NOMO-1 (cell line): ENCODE measurements at regions not wholly inside any gene's neighbourhood (a gene's known extent, or its start where the extent isn't known, plus 50 kb on each side); places are given as distances from the start of the nearest gene placed in this dataset.

Experiments
- DNase-seq, 2 experiments: peaks; one replicate each; lab custom pipeline; 2025; ENCODE audit not compliant: unreplicated experiment in 2 of 2; lab: John Stamatoyannopoulos, UW

DNA sequence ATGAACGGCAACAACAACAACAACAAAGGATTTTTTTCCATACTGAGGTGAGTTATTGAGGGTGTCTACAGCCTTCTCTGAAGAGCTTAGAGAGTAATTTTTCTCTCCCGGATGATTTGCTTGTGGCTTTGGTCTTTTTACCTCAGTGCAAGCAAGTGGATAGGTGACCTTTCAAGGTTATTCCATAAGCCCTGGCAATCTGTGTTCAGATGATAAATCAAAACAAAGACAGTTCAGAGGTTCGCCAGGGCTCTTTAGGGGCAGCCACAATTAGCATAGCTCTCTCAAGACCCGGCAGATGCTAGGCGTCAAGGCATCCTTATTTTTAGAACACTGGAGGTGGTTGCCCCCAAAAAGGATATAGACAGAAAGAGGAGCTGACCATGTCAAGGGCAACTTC lies 417.9 kb upstream of the C9orf72 start:
- DNase-seq = no peak

DNA sequence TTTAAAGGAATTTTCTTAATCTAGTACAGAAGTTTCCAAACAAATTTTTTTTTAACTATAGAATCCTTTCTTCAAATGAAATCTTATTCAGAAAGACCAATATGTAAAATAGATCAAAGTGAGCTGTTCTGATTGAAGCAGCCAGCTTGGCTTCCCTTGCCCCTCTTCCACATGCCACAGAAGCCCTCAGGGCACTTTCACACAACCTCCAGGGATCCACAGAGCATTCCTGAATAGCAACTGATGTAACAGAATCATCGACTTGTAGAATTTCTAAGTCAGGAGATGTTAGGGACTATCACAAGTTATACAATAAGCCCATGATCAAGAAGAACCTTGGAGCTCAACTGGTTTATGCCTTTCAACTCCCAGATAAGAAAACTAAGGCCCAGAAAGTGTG lies 427.8 kb upstream of the C9orf72 start:
- no peak for DNase-seq

DNA sequence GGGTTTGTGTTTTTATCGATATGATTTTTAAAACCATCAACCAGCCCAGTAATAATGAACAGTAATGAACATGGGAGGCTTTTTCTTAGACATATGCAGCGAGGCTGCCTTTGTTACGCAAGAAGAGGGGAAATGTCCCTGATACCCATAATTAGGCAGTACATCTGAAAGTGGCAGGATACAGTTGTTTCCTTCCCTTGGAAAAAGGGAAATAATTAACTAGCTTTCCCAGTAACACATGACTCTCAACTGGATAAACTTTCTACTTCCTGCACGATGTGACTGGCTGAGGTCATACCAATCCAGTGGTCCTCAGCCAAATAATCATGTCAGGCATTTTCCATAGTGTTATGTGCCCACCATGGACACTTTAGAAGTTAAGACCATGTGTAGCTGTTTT lies 431.6 kb upstream of the C9orf72 start:
- no peak for DNase-seq

GRCh38 chr9:28005779-28006178 lies 432.5 kb upstream of the C9orf72 start:
- DNase-seq = no peak

- DNase-seq = no peak
Measured at GRCh38 chr9:28007097-28007817, 434.0 kb upstream of the C9orf72 start.

DNA sequence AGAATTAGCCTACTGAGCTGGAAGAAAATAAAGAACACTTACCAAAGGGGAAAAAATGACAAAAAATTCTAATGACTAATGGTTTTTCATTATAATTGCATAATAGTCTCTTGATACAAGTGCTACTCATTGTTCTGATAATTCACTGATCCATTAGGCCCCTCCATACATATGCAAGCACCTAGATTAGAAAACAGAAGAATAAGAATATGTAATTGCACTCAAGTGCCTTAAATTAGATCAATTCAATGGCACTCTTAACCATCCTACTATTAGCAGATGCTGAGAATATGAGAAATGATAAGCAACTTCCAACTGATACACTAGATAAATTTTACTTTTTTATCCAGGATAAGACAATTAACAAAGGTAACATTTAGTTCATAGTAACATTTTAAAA lies 440.9 kb upstream of the C9orf72 start:
- no peak for DNase-seq

DNA sequence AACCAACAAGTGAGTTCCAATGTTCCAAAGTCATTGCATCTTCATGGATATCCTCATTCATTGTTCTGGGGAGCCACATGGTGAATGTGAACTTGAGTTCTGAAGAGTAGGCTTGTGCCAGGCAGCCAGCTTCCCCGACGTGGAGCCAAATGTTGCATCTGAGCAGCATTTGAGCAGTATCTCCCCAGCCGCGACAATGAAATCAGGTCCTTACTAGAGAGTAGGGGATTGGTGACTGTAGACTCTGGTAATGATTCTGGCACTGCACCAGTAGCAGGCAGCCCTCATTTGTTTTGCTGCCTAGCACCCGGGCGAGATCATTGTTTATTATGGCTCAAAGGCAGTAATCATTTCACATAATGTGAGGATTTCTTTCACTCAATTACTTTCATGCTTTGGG lies 451.4 kb upstream of the C9orf72 start:
- DNase-seq = no peak

DNA sequence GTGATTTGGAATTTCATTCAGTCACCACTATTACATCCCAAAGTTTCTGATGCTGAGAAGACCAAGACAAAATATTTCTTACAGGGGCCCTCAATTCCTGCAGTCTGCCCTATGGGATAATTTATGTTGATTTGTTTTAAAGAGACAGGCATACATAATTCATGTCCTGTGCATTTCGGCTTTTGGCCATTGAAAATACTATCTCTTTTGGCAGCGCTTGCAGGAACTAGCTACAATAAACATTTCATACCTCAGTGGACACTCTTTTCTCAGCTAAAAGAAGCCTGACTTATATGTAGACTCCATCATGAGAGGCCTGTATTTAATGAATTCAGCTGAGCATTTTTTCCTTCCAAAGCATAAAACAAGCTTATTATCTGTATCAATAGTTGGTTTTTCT lies 451.9 kb upstream of the C9orf72 start:
- DNase-seq = no peak

DNA sequence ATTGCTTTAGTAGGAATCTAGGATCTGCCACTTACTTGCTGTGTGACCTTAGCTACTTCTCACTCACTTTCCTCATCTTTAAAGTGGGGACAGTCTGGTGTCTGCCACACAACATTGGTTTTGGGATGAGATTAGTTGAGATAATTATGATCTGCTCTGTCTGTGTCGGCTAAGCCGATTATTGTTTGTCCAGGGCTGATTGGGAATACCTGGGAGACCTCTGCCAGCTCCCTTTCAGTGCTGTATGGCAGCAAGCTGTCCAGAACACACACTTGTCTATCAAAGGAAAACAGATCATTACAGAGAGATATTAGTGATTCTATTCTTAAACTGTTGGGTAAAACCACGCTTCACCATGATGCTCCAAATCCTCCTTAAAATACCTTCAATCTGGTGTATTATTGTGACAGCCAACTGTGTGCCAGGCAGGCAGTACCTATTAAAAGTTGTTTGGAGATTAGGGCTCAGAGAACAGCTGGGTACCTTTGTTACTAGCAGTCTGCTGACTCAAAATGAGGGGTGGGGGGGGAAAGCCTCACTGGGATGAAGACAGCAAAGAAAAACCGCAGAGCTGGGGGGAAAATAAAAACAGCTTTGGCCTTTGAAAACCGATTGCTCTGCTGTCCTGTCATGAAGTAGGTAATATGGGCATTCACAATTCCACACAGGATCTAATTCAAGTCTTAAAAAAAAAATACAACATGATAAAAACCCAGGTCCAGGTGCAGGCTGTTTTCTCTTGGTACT lies 458.4 kb upstream of the C9orf72 start:
- DNase-seq = no peak

DNA sequence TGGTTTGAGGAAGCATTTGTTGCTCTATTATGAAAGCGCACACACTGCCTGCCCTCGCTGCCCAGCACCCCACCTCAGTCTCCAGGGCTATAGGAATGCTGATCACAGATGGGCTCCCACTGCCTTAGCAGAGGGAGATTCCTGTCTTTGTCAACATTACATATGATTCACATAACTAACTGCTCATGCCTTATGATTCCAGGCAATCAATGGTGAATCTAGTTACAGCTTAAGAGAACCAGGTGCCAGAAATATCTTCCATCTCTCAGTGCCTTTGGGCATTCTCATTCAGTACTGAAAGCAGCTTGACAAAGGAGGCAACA lies 458.9 kb upstream of the C9orf72 start:
- no peak for DNase-seq

- DNase-seq = no peak
Measured at GRCh38 chr9:28034242-28034641, 461.0 kb upstream of the C9orf72 start.

DNA sequence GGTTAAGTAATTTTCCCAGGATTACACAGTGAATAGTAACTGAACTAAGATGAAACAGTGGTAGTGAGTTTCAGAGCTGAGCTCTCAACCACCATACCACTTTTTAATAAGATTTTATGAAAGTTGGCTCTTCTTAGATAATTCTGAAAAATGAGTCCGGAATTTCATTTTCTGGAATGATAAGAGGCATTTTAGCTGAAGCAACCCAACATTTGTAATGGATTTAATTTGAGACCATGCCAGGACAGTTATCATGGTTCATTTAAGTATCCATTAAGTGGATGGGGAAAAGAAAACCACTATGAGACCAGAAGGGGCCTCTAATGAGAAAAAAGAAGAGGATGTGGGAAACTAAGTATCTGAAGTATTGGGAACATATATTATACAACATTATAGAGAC lies 464.7 kb upstream of the C9orf72 start:
- no peak for DNase-seq

DNA sequence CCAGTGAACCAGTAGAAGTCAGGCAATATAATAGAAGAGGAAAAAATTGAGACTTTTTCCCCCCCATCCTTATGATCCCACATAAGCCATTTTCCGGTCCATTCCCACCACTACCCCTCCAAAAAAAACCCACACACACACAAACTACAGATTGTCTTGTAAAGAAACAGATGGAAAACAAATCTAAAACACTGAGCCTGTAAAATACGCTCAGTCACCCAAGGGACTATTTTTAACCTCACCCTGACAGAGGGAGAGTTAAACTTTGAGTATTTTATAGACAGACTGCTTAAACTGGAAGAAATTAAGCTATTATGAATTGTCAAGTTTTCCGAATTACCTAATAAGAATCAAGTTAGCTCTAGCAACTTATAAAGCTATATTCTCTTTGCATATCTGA lies 471.8 kb upstream of the C9orf72 start:
- no peak for DNase-seq

DNA sequence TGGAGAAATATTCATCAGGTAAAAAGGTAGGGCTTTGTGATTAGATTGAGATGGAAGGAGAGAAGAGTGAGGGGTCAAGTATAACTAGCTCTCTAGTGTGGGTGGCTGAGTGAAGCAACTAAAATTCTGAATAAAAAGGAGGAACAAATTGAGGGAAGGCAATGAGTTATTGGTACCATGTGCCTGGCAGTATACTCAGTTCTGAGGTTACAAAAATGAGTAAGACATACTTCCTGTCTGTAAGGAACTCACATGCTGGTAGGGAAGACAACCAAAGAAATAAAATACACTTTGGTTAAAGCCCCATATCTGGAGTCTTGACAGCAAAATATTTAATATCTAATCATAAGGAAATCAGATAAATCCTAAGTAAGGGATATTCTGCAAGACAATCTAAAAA lies 476.8 kb upstream of the C9orf72 start:
- DNase-seq = no peak

DNA sequence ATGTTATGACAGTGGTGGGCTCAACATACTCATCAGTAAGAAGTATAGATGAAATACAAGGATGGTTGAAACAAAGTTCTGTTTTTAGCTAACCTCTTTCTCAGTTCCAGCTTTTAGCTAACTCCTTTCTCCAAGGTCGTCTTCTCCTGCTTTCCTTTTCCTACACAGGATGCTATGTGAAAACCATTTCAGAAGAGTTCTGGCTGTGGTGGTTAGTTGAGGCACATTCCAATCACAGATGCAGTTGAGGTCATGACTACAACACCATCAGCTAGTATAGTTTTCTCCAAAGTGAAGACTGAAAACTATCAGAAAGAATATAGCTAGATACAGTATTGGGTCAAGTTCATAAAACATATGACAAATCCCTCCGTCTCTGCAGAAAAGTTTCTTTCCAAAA lies 477.7 kb upstream of the C9orf72 start:
- no peak for DNase-seq

- no peak for DNase-seq
Measured at GRCh38 chr9:28051559-28052503, 478.6 kb upstream of the C9orf72 start.

DNA sequence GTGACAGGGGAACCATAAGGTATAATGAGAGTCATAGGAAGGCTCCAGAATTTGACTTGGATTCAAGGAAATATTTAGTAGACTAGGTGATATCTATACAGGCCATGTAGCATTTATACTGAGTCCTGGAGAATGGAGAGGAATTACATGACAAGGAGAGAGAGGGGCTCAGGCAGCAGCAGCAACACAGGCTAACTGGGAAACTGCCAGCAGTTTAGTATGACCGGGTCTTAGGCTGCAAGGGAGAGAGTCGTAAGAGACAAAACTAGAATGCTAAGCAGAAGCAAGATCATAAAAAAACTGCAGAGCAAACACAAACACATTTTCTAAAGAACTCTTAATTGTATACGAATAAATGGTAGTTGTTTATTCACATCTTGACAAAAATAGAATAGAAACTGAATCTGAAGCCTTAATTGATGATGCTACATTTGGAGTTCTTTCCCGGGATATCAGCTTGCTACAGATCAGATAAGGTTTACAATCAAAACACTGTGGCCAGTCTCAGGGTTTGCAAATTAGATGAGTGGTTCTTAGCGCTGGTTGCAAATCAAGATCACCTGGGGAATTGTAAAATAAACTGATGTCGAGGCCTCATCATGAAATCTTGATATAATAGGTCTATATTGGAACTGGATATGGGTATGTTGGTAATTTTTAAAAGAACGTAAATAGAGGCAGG lies 480.0 kb upstream of the C9orf72 start:
- no peak for DNase-seq

GRCh38 chr9:28056006-28056405 lies 482.7 kb upstream of the C9orf72 start:
- DNase-seq = no peak

DNA sequence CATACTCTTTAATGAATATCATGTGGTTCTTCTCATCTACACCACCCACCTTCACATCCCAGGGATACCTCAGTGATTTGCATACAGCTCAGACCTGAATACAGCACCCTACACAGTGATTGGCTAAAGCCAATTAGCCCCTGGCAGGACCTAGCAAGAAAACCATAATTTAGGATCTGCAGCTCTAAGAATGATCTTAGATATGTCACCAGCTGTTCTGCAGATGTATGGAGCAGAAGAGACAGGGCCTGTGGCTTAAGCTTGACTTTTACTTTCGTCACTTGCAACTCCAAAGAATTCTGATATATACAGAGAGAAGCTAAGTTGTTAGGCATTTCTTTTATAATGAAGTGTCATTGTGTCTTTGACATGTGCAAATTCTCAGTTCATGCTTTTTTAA lies 483.2 kb upstream of the C9orf72 start:
- no peak for DNase-seq

- no peak for DNase-seq
Measured at GRCh38 chr9:28059192-28059591, 485.9 kb upstream of the C9orf72 start.

GRCh38 chr9:28064241-28064815 lies 491.0 kb upstream of the C9orf72 start:
- no peak for DNase-seq
